Right lobe of liver (tissue), 4 donors: ENCODE measurements at regions not wholly inside any gene's neighbourhood (a gene's known extent, or its start where the extent isn't known, plus 50 kb on each side); places are given as distances from the start of the nearest gene placed in this dataset.

Experiments
- POLR2A ChIP-seq: fragments of 450-650 bp; IDR thresholded peaks from one replicate; pipeline ENCODE4 v1.6.1; 2017; ENCODE audit warnings: antibody characterized with exemption, mild to moderate bottlenecking
- TF ChIP-seq, protein P1 (sequence below), 4 donors: fragments of 200-600 bp in 3 of 4; fragments of 450-650 bp in 1 of 4; IDR thresholded peaks; one replicate each; pipeline versions ENCODE4 v1.5.1 to v1.8.0; 2016 to 2022; ENCODE audit warnings: antibody characterized with exemption in 4 of 4, mild to moderate bottlenecking in 2 of 4
- donor health status: DM: no; HTN: no; CAD: no.
- donor health status: DM: no; HTN: no; CAD: no.
- donor health status: DM: no; HTN: yes; CAD: no.

DNA sequence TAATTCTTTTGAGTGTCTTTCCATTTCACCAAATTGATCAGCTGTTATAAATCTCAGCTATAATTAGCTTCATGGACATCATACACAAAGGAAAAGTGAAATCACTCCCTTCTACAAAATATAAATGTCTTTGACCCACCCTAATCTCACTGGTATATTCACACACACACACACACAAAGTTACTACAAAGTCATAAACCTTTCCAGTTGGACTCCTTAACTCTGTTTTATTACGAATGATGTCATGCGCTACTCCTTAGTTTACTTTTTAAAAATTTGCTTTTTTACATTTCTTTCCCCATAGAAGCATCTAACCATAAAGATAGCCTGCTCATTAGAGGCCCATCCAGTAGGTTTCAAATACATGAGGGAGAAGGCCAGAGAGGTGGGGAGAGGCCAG is 103.0 kb downstream of the SLC30A10 start:
- TF ChIP-seq, protein P1, sequence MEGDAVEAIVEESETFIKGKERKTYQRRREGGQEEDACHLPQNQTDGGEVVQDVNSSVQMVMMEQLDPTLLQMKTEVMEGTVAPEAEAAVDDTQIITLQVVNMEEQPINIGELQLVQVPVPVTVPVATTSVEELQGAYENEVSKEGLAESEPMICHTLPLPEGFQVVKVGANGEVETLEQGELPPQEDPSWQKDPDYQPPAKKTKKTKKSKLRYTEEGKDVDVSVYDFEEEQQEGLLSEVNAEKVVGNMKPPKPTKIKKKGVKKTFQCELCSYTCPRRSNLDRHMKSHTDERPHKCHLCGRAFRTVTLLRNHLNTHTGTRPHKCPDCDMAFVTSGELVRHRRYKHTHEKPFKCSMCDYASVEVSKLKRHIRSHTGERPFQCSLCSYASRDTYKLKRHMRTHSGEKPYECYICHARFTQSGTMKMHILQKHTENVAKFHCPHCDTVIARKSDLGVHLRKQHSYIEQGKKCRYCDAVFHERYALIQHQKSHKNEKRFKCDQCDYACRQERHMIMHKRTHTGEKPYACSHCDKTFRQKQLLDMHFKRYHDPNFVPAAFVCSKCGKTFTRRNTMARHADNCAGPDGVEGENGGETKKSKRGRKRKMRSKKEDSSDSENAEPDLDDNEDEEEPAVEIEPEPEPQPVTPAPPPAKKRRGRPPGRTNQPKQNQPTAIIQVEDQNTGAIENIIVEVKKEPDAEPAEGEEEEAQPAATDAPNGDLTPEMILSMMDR (IDR thresholded peaks at IDR 0.05) = no peak
- TF ChIP-seq POLR2A = no peak
